HG03097 (cell line): ENCODE measurements at regions not wholly inside any gene's neighbourhood (a gene's known extent, or its start where the extent isn't known, plus 50 kb on each side); places are given as distances from the start of the nearest gene placed in this dataset.

Experiments
- ATAC-seq: cut with Tn5 transposase; IDR thresholded peaks from one replicate; pipeline ENCODE4 v1.9.1; 2021; ENCODE audit not compliant: unreplicated experiment, low FRiP score

DNA sequence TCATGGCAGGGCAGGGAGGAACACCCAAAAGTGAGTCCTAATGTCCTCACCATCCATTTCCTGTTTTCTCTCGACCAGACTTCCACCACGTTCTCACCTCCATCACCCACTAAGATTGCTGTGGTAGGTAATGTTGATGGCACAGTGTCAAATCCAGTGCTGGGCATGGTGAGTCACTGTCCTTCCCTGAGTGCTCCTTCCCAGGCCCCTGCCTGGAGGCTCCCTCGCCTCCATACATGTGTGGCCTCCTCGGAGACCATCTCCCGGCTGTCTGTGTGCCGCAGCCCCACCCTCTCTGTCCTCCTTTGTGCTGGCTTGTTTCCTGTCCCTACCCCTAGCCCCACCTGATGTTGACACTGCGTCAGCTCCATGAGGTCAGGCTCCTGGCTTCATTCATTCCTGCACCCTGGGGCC is 177.5 kb downstream of the SYK start:
- no peak for ATAC-seq

DNA sequence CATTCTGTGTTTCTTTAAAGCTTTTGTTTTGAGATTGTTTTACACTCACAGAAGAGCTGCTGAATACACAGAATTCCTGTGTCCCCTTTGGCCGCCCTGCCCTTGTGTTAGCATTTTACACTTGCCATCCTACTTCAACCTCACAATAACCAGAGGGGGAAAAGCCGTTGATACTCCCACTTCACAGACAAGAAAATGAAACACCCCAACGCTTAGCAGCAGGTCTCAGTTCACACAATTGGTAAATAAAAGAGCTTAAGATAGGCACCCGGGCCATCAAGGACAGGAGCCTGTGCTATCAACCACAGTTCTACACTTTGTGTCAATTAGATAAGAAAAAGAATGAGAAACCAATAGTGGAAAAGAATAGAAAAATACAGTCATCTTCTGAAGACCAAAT is 178.0 kb downstream of the SYK start:
- ATAC-seq = no peak

DNA sequence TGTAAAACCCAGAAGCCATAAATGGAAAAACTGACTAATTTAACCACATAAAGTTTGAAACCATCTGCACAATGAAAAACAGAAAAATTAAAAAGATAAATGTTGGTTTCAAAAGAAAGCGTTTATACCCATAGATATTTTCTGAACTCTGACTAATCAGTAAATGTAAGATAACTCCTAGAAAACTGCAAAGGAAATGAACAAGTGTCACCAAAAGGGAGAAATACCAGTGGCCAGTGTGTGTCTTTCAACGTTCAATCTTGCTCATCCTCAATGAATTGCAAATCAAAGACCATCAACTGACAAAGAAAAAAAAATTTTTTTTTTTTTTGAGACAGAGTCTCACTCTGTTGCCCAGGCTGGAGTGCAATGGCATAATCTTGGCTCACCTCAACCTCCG is 180.1 kb downstream of the SYK start:
- ATAC-seq = no peak

DNA sequence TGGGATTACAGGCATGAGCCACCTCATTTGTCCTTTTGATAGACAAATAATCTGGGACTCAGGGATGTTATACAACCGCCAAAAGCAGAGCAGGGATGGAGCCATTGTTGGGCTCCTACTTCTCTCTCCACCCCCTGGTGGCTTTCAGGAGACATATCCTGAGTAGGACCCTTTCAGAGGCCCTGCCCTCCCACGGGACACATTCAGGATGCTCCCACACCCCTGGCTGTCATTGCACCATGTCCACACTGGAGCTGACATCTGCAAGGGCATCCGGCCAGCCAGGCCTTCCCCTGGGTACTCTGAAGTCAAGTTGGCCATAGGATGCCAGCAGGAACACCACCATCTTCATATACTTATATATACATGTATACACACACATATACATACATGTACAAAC is 181.8 kb downstream of the SYK start:
- ATAC-seq = no peak

DNA sequence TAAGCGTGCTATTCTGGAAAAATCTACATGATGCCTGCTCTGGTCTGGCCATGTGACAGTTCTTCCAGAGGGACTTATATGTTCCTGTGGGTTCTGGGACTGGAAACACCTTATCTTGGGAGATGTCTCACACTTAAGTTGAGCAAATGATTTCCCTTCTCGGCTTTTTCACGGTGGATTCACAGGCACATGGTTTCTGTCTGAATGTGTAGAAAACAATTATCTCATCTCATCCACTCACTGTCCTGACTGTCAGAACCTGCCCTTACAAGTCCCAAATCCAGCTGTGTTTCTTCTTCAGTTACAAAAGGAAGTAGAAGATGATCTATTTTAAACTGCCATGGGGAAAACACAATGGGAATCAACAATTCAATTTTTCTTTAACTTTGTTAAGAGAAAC is 184.0 kb downstream of the SYK start:
- no peak for ATAC-seq

DNA sequence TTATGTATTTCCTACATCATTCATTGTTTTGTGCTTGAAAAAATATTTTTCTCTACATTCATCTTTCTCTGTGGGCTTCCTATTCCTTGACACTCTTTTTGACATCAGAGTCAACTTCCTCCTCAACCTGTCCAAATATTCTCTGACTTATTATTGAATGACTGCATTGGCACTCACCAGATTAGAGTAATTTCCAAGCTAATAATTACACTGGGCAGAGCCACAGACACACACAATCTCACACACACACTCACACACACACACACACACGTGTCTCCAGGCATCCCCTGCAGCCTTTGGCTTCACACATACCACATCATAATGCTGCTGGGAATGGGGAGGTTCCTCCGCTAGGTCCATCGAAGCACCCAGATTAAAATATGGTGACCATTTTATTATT is 184.5 kb downstream of the SYK start:
- no peak for ATAC-seq

DNA sequence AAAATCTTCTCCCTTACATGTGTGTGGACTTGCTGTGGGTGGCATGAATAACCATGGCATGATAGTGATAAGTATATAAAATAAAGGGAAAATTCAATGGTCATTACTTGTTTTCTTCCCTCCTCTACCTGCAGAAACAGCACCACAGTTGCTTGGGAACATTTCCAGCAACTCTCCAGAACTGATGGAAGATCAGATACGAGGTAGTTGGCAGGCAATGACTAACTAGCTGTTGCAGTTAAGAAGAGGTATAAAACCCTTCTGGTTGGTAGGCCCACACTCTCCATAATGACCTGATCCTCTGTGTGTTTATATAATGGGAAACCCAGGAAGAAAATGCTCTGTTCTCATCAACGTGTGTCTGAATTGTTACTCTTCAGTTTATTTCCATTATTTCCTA is 185.9 kb downstream of the SYK start:
- ATAC-seq = no peak

DNA sequence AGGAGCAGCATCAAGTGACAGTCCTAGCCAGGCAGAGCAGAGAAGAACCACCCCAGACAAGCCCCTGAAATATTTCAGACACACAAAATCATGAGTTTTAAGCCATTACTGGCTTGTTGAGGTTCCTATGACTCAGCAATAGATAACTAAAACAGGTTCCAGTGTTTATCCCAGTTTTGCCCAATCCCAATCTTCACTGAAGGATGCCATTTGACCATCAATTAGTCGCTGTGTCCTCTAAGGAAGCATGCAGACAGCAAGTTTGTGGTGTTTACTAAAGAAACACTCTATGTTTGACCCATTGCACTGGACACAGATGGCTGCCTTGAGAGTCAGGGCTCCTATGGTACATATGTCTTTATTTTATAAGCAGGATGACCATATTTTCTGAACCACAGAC is 186.7 kb downstream of the SYK start:
- ATAC-seq = no peak

DNA sequence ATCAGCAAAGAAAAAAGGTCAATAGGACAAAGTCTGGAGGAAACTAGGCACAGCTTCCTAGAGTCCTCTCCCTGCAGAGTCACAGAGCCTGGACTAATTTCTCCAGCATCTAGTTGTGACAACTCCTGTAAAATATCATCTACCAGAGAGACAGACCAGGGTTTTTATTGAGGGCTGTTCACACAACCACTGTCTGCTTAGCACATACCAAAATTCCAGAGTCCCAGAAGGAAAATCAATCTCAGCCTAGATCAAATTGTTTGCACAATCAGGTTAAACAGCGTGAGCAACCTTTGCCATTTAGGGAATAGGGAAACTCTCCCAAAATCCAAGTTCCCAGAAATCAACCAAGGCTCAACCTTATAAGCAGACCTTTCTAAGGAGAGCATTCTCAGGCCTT is 190.3 kb downstream of the SYK start:
- ATAC-seq = no peak

DNA sequence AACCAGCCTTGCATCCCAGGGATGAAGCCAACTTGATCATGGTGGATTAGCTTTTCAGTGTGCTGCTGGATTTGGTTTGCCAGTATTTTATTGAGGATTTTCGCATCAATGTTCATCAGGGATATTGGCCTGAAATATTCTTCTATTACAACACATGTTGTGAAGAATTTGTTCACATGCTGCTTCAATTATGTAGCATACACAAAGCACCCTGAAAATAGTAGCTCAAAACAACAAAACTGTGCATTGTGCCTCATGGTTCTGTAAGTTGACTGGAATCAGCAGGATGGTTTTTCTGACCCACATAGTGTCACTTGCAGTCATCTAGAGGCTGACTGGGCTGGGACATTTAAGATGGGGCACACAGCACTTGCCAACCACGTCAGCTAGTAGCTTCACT is 193.9 kb downstream of the SYK start:
- ATAC-seq = no peak

DNA sequence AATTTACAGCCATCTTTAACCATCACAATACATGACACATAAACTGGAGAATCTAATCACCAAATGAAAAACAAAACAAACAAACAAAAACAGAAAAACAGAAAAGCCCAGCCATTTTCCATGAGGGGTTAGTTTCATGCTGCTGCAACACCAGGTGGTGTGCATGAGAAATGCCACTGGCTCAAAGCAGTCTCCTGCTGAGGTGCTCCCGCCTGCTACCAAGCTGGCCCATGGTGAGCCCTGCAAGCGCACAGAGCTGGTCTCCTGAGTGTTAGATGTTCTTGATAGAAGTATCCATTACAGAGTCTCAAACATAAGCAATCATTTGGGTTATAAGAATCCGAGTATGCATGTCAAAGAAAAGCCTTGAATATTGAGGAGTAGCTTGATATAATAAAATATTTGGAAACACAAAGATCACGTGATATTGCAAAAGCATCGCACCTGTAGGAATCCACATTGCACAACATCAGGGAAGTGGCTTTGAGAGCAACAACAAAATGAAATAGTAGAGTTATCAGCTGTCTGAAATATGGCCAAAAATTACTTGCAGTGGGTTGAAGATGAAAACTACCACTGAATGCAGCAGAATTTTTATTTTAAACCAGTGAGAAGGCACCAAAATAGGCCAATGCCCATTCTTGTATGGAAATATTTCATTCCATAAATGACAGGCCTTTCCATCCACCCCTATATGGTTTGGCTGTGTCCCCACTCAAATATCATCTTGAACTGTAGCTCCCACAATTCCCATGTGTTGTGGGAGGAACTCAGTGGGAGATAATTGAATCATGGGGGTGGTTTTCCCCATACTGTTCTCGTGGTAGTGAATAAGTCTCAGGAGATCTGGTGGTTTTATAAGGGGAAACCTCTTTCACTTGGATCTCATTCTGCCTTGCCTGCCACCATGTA is 194.8 kb downstream of the SYK start:
- no peak for ATAC-seq

DNA sequence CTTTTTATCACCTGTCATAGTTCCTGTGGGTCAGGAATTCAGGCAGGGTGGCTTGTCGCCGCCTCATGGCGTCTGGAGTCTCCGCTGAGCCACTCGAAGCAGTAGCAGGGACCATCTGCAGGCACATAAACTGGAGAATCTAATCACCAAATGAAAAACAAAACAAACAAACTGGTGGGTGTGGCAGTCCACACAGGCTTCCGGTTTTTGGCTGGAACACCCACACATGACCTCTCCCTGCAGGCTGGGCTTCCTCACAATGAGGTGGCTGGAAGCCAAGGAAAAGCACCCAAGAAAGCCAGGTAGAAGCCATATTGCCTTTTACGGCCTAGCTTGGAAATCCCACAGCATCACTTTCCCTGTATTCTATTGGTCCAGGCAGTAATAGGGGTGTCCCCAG is 197.0 kb downstream of the SYK start:
- ATAC-seq = no peak

DNA sequence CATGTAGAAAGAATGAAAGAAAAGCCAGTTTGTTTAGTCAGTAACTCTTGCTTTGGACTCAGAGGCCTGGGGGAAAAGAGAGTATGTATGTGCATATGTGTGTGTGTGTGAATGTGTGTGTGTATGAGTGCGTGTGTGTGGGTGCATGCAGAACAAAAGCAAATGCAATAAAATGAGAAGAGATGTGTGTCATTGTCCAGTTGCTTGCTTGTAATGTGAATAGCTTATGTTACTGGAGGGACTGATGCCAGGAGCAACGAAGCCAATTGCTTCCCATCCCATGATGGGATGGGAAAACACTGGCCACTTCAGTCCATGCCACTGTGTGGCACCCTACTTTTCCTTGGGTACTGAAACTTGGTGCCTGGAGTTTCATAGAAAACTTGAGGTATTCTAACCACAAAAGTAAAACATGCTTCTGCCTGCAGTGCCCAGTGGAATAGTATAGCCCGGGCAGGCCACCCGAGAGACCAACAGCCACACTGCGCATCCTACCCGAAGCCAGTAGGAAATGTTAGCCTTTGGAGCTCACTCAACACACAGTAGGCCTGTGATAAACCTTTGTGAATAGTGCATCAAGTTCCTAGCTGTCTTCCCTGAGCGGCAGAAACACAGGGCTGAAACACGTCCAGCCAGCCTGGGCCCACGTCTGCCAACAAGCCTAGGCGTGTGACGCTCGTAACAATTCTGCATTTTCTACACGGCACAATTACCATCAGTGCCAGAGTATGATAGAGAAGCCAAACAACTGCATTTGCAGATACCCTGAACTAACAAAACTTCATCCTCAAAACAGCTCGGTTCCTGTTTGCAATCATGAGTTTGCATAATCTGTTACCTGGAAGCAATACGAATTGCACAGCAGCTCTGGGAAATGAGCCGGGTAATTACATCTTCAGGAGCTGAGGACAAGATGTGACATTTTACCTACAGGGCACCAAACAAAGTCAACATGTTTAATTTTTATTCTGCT is 198.1 kb downstream of the SYK start:
- ATAC-seq = no peak

DNA sequence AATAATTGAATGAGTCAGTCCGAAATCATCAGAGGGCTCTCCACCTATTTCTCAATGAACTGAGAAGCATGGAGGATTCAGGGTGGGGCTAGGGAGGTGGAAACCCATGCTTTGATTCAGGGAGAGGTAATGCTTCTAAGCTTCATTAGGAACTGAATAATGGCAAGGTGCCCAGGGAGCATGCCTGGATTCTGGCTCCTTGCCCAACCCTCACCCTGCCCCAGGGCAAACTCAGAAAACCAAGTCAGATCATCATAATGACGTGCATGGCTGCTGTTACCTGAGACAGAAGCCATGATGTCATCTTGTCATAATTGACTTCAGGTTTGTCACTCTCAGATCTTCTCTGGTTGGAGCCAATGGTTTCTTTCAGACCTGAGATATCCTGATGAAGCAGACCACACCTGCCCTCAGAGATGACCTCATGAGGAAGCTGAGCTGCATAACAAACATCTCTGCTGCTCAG is 199.6 kb downstream of the SYK start:
- no peak for ATAC-seq

DNA sequence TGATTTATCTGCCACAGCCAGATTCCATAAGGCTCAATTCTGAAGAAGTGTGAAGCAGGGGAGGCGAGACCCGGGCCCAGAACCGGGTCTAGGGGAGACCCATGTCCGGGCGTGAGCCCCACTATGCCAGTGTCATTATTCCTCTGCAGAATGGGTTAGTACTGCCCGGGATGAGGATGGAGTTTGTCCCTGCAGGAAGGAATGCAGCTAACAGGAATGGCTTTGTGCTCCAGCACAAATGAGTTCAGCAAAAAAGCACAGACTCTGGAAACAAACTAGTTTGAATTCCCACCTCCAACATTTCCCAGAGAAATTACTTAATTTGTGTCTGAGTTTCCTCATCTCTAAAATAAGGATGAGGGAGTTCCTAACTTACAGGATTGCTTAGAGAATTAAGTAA is 202.9 kb downstream of the SYK start:
- ATAC-seq = no peak

DNA sequence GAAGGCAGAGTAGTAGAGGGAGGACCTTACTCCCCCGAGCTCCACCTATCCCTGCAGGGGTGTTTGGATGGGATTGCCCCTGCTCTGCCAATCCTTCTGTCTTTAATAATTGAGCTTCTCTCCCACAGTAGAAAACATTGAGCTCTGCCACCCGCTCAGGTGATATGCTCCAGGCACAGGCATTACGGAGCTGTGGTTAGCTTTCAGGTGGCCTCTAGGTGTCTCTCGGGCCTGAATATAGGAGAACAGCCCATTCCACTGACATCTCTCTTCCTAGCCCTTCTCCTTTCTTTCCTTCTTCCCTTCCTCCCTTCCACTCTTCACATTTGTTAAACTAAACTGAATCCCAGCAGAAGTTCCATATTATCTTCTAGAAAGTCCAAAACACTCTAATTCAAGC is 203.4 kb downstream of the SYK start:
- no peak for ATAC-seq

DNA sequence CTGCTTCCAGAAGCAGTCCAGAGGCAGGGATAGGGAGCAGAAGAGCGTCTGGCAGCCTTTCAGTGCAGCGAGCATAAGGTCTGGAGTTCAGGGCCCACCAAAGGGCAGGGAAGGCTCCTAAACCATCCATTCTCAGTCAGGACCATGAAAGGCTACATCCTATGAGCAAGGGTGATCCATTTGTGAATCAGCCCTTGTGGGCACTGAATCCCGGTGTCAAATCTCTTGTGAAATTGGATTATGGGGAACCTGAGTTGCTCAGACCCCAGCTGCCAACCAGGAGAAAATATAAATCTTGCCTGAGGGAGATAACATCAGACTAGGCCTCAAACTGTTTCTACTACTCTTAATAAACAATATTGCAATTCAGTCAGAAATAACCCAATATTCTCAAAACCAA is 204.4 kb downstream of the SYK start:
- no peak for ATAC-seq

DNA sequence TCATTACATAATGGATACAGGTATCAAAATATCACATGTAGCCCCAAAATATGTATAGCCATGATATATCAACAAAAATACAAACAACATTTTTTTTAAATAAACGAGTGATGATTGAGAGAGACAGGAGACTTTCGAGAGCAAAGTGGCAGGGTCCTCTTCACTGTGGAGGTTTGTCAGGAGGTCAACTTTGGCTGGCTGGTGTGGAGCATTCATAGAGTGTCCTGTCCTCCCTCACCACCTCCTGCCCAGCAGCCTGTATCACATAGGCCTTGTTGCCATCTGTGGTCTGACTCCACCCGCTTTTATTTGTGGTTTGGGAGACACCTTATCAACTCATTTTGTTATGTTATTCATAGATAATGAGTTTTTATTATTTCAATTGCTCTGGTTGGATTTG is 206.9 kb downstream of the SYK start:
- ATAC-seq = no peak

DNA sequence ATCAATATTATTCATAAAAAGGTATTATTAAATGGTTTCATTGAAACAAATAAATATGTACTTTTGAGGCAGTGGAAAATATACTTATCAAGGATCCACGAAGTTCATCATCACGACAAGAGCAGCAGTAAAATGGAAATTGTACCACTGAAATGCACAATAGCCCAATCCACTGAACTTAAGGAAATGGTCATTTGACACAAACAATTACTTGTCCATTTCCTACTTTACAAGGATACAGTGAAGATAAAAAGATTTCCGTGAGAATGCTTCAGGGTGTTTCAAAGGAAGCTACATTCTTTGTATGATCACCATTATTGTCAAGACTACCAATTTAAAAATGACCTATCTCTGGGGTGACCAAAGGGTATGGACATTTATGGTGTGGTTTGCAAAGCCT is 210.3 kb downstream of the SYK start:
- ATAC-seq = no peak

DNA sequence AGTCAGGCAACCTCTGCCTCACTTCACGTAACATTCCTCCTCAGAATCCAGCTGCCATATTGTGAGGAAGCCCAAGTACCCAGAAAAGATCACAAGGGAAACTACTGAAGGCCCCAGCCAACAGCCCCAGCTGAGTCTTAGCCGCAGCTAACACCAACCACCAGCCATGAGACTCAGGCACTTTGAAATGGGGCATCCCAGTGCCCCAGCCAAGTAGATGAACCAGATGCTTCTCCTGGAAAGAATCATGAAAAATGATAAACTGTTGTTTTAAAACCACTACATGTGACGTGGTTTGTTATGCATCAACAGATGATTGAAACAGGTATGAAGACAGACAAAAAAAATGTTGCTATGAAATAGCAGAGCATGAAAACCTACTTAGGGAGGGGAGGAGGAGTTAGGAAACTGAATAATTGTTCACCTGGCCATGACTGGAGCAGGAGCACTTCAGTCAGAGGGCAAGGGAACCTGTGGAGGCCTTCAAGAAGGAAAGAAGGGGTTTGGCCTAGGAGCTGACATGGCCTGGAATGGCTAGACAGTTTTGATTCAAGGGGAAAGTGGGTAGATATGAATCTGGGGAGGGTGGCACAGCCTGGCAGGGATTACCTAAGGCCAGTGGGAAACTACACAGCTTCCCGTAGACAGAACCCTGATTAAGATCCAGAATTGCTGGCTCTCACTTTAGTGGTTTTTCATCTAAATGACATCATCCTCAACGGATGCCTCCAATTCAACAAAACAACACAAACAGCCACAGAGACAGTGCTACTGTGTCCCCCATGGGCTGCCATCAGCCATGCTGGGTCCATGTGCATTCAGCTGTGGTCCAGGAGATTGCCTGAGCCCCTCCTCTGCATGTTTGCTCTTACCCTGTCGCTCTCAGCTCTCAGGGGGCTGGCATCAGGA is 211.6 kb downstream of the SYK start:
- ATAC-seq = no peak
